ENCODE measurements at regions not wholly inside any gene's neighbourhood (a gene's known extent, or its start where the extent isn't known, plus 50 kb on each side); places are given as distances from the start of the nearest gene placed in this dataset.

DNA sequence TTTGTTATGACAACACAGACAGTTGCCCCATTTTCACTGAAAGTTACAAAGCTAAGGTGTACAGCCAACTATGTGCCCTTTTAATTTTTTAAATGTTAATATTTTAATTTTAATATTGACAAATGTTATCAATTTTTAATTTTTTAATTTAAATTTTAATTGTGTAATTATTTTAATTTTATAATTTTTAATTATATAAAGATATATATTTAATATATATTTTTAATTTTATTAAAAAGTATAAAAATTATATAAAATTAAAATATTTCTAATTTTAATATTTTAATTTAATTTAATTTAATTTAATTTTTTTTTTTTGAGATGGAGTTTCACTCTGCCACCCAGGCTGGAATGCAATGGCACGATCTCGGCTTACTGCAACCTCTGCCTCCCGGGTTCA, 52.1 kb upstream of the ATP11B start:
- H3K4me1 ChIP-seq (ENCODE audit: control insufficient read depth, insufficient read depth, low read length) = no peaks in the 10 kb centered on the region
- H3K4me3 ChIP-seq (ENCODE audit: low read length) = no peak overlapping the region
- ATAC-seq (no peak), DNase-seq (no peak)
- intact Hi-C loops (cut with micrococcal nuclease) = no loop called here
- no peaks in the 10 kb centered on the region for H3K27me3 ChIP-seq (ENCODE audit: control insufficient read depth, insufficient read depth, low read length)
- TF ChIP-seq, protein P1, sequence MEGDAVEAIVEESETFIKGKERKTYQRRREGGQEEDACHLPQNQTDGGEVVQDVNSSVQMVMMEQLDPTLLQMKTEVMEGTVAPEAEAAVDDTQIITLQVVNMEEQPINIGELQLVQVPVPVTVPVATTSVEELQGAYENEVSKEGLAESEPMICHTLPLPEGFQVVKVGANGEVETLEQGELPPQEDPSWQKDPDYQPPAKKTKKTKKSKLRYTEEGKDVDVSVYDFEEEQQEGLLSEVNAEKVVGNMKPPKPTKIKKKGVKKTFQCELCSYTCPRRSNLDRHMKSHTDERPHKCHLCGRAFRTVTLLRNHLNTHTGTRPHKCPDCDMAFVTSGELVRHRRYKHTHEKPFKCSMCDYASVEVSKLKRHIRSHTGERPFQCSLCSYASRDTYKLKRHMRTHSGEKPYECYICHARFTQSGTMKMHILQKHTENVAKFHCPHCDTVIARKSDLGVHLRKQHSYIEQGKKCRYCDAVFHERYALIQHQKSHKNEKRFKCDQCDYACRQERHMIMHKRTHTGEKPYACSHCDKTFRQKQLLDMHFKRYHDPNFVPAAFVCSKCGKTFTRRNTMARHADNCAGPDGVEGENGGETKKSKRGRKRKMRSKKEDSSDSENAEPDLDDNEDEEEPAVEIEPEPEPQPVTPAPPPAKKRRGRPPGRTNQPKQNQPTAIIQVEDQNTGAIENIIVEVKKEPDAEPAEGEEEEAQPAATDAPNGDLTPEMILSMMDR (IDR thresholded peaks at IDR 0.05) = no peak
- Mint-ChIP-seq H3K36me3 (no peaks in the 10 kb centered on the region), H3K4me3 (no peak overlapping the region), H3K4me1 (no peaks in the 10 kb centered on the region), H3K27ac (no peak overlapping the region), H3K27me3 (ENCODE audit: low read depth in 2 of 2) (peaks cover 4 to 8% of the 10 kb centered on the region in 2 donors), H3K9me3 (no peaks in the 10 kb centered on the region)
- H3K36me3 ChIP-seq (ENCODE audit: control insufficient read depth, insufficient read depth, low read length) = no peaks in the 10 kb centered on the region
- WGBS (ENCODE audit: insufficient coverage) = 97% methylated on average over 3 of the region's 3 CpGs
- no peak overlapping the region for H3K27ac ChIP-seq (ENCODE audit: low read length)
- no peaks in the 10 kb centered on the region for H3K9me3 ChIP-seq (ENCODE audit: control insufficient read depth, insufficient read depth, low read length)
